Activated CD4-positive, alpha-beta T cell treated with anti-CD3 and anti-CD28 coated beads, Interleukin-2, Interleukin-4, amounts not matched to agents 100 ng/mL and 50 ng/mL, durations not matched to agents 16 hours and 8 hours (primary cell): ENCODE measurements at regions not wholly inside any gene's neighbourhood (a gene's known extent, or its start where the extent isn't known, plus 50 kb on each side); places are given as distances from the start of the nearest gene placed in this dataset.

ENCODE experiments used
- DNase-seq: peaks from one replicate; pipeline ENCODE4 v3.0.0-alpha.2; 2020; ENCODE audit warnings: low spot score

GRCh38 chr5:54927097-54927746 is 58.2 kb downstream of the ESM1 start:
- DNase-seq = peak; percentile 66

GRCh38 chr5:54924487-54924886 is 60.9 kb downstream of the ESM1 start:
- DNase-seq = no peak

DNA sequence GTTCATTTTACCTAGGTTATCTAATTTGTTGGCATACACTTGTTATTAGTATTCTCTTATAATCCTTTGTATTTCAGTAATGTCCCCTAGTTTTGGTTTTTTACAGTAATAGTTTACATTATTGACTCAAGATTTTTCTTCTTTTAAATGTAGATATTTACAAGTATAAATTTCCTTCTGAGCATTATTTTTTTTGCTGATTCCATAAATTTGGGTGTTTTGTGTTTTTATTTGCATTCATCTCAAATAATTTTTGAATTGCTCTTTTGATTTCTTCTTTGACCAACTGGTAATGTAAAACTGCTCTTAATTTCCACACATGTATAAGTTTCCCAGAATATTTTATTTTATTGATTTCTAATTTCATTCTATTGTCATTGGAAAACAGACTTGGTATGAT is 68.1 kb downstream of the ESM1 start:
- no peak for DNase-seq

DNA sequence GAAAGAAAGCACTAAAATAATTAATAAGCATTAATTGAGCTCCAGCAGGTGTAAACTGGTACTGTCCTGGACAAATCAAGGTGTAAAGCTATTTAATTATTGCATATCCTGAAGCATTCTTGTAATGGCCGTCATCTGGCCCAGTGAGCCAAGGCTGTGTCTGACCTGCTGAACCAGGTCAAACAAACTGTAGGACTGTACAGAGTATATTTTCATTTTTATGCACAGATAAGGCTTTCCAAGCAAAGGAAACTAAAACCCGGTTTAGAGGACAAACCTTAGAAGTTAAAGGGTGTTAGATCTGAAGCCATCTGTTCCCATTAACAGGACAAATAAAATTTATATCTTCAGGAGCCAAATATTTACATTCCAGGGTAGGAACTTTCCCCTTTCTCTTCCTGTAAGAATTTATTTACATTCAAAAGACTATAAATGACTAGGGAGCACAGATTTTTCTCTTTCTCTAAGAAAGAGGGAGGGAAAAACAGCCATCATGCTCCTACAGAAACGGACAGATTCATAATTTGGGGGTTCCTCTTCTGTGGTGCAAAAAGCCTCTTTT is 69.8 kb downstream of the ESM1 start:
- no peak for DNase-seq

GRCh38 chr5:54912021-54912420 is 73.4 kb downstream of the ESM1 start:
- DNase-seq = no peak

DNA sequence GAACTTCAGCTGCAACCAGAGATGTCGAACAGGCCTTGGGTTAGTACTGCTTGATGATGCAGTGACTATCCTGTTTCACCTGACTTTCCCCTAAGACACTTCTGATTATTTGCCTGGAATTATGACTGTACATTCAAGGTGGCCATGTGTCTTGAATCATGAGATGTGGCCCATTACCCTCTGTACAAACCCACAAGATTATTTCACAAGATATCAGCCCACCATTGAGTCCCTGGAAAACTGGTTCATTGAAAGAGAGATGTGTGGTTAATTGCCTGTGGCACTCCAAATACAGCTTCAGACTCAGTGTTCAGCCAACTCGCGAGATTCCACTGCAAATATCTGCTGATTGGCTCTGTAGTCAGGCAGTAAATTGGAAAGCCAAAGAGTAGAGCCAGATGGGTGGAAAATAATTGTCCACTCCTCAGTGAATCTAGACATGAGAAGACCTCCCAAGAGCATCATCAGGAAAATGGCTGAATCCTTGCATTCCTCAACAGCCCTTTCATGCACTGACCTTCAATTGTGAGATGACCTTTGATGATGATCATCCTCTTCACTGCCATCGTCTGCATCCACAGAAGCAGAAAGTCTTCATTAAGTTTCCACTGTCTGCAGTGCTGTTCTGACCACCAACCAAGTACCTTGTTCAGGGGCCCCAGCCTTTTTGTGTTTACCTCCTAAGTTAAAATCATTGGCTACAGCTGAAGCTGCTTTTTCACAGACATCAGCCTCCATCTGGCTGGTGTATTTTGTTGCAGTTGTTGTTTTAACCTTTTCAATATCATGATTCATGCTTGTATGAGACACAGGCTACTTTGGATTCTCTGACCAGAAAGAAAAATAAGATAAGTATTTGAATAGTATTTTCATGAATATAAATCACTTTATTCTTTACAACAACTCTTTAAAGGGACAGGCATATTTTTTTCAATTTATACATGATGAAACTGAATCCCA is 75.2 kb downstream of the ESM1 start:
- DNase-seq = no peak

DNA sequence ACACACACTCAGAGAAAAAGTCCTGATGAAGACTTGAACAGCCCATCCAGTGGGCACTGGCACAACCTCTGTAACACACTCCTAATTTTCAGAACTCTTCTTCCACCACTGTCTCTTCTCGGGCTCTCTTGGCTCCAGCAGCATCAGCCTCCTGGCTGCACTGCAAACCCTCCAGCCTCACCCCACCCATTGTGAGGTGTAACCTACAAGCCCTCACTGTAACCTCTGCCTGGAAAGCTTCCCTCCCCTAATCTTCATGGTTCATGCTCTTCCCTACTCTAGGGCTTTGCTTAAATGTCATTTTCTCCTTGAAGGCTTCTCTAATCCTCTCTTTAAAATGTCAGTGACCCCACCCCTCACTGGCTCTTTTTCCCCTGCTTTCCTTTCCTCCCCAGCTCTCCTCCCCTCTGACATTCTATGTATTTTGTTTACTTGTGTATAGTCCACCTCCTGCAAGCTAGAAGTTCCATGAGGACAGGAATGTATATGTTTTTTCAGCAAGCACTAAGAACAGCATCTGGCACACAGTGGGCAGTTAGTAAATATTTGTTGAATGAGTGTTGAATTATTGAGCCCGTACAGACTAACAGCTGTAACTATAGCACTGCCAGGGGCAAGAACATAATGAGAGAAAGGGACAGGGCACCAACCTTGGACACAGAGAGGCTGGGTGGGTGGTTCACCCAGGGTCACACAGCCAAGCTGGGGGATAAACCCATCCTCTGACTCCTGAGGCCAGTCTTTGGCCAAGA is 76.4 kb downstream of the ESM1 start:
- DNase-seq = no peak

- peak; percentile 73 for DNase-seq
Observed at GRCh38 chr5:54905942-54906537, 79.4 kb downstream of the ESM1 start.

- no peak for DNase-seq
Observed at GRCh38 chr5:54905246-54905795, 80.1 kb downstream of the ESM1 start.

GRCh38 chr5:54904425-54904824 is 81.0 kb downstream of the ESM1 start:
- DNase-seq = no peak

- peak; percentile 92 for DNase-seq
Observed at GRCh38 chr5:54902791-54903473, 82.5 kb downstream of the ESM1 start.

DNA sequence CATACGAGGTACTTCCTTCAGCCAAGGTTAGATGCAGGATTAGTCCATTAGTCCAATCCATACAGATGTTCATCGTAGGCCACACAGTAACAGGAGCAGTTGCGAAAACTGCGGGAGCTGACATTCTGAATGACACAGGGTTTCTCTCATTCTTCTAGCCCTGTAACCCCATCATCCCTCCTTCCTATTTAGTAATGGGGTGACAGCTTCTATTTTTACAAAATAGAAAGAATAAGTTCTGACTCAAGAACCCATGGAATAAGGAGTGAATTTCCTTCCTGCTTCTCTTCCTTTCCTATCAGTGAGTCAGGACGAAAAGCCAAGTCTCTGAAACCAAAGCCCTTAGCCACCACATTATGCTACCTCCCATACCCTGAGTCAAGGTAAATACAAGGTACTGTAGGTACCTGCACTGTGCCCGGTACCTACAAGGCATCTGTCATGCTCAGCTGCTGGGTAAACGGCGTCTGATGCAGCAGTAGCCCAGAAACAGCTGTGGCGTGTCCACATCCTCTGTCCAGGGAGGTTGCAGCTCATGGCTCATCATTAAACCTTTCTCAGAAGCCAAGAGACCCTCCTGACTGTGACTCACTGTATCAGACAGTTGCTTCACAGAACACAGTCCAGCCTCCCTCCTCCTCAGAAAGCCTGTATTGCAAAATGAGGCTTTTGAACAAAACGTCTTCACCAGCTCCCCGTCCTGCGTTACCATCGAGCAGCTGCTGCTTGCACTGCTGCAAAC is 84.2 kb downstream of the ESM1 start:
- no peak for DNase-seq

DNA sequence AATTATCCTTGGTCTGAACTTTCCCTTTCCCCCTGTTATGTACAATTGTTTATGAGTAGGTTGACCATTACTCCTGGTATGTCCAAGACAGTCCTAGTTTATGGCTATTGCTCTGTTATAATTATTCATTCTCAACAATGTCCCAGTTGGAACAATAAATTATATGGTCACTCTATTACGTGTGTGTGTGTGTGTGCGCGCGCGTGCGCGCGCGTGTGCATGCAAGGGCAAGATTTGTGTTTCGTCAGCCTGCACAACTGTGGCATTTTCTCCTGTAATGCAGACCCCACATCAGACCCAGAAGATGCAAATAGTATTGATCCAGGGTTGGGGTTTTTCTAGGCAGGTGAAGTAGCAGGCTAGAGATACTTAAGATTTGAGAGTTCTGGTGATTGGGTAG is 88.4 kb downstream of the ESM1 start:
- no peak for DNase-seq

DNA sequence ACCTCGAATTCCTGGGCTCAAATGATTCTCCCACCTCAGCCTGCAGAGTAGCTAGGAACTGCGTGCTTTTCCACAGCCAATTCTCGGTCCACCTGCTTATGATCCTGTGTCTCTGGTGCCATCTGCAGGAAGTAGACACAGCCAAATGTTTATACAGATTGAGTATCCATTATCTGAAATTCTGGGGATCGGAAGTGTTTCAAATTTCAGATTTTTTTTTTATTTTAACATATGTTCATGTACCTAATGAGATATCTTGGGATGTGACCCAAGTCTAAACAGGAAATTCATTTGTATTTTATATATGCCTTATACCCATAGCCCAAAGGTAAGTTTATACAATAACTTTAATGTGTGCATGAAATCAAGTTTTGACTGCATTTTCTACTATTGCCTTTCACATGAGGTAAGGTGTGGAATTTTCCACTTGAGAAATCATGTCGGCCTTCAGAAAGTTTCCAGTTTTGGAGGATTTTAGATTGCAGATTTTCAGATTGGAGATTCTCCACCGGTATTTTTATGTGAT is 89.5 kb downstream of the ESM1 start:
- DNase-seq = no peak

GRCh38 chr5:54894957-54895815 is 90.2 kb downstream of the ESM1 start:
- DNase-seq = no peak

DNA sequence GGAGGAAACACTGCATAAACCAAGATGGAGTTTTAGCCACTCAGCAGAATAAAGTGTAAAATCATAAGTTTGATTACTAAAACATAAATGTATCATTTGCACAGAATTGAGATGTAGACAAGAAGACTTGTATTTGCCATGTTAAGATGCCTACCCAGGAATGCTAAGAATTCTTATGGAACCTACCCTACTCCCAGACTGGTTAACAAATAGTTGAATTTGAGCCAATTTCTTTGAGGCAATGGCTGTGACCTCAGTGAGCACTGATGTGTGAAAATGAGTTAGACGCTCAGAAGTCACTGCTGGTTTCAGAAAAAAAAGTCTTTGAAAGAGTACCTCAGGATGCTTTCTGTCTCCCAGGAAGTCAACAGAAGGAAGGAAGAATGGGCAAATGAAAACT is 95.6 kb downstream of the ESM1 start:
- no peak for DNase-seq

GRCh38 chr5:54887663-54888062 is 97.7 kb downstream of the ESM1 start:
- DNase-seq = no peak

DNA sequence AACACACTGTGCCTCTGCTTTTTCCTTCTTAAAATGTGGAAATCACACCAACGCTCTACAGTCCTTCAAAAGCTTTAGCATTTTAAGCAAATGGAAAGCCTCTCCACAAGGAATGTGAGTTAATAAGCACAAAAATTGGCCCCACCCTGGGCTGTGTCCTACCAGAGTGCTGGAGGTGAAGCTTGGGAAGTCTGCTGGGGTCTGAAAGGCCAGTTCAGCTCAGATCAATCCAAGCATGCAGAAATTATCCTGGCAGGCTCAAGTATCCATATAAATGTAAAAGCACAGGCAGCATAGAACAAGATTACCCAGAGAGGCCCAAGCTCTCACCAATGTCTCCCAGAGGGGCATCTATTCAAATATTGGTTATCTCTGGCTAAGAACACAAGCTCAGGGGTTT is 98.5 kb downstream of the ESM1 start:
- DNase-seq = no peak

- no peak for DNase-seq
Observed at GRCh38 chr5:54885636-54886035, 99.8 kb downstream of the ESM1 start.
